Hematopoietic multipotent progenitor cell treated with erythropoietin and hydrocortisone succinate and interleukin-3 and kit ligand, for 4 days (in vitro differentiated cells): ENCODE measurements at regions not wholly inside any gene's neighbourhood (a gene's known extent, or its start where the extent isn't known, plus 50 kb on each side); places are given as distances from the start of the nearest gene placed in this dataset.

Source experiments
- DNase-seq: peaks from one replicate; pipeline ENCODE4 v3.0.0-alpha.2; 2015

DNA sequence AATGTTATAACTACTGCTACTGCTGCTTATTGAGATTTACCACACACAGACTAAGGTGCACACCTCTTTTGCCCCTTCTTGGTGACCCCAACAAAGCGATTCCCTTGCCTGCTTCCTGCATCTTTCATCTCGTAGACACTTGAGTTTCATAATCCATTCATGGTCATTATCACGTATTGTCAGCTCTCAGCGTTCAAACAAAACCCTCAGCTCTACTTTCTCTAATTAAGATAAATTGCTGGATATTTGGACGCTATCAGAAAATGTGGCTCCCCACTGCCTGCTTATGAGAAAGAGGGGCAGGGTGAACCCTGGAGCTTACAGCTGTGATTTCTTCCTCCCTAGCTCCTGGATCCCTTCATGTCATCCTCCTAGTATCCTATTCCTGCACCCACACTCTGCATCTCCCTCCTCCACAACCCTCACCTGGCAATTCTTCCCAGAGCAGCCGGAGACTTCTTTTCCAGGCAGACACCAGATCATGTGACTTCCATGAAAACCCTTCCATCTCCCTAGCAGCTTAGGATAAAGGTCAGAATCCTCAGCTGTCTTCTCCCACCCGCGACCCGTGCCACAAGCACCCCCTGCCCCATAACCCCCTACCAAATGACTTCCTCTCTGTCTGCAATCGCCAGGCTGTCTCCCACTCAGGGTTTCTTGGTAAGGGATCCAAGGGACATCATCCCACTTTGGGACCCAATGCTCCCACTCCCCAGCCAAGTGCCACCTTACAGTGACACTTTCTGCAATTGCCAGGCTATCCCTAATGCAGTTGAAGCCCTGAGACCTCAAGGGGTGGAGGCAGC is 146.5 kb downstream of the NSG2 start:
- no peak for DNase-seq

DNA sequence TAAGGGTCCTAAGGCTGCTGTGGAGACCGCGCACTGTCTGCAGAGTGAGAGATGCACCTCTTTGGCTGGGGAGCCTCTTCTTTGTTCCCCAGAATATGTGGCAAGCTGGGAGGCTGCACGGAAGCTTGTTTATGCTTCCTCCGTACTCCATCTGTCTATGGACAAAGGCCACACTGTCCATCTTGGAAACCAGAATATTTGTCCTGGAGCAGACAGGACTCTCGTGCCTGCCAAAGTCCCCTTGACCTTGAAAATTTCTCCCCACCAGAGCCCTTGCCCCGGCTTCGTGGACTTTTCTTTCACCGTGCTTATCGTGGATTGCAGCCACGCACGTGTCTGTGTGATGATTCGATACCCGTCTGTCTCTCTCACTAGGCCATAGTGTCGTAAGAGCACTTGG is 147.4 kb downstream of the NSG2 start:
- no peak for DNase-seq

DNA sequence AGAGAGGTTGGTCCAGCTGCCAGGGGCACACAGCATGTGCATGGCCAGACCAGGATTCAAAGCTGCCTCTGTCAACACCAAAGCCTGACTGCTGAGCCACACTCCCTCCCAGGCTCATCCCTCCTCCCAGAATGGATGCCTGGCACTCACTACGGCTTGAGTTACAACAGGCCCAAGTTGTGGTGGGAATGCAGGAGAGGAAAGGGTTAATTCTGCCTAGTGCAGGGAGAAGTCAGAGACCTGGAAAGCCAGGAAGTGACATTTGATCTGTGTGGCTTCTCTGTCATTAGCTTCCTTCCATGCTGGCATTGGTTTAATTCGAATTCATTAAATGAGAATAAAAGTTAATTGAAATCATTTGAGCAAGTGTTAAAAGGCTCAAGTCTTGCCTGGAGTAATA is 150.0 kb downstream of the NSG2 start:
- DNase-seq, result no peak

DNA sequence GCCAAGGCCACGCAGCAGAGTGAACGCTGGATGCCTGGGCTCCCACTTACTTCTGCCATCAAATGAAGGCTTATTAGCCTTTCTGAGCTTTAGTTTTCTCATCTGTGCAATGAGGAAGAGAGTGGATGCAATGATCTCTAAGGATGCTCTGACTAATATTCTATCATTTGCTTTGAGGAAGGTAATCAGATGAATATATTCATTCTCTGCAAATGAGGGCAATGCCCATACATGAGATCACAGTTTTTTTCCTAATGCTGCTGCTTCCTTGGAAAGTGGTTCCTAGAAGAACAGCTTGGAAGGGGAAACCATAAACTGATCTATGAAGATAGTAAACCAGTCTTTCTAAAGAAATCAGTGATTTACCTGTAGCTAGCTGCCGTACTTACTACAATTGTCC is 152.4 kb downstream of the NSG2 start:
- DNase-seq, result no peak

DNA sequence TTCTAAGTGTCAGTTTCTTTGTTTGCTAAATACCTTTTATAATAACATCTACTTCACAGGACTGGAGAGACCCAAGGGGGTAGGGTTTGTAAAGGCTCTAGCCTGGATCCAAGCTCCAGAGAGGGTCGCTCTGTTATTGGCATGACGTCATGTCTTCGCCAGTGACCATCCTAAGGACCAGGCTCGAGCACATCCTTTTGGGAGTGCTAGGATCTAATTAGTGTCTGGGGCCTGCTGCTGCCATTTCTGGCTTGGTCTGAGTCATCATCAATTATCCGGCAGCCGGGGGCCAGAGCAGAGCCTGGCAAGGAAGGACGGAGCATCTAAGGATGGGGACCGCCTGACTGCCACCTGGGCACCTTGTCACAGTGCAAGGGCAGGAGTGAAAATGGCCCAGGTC is 153.0 kb downstream of the NSG2 start:
- no peak for DNase-seq

DNA sequence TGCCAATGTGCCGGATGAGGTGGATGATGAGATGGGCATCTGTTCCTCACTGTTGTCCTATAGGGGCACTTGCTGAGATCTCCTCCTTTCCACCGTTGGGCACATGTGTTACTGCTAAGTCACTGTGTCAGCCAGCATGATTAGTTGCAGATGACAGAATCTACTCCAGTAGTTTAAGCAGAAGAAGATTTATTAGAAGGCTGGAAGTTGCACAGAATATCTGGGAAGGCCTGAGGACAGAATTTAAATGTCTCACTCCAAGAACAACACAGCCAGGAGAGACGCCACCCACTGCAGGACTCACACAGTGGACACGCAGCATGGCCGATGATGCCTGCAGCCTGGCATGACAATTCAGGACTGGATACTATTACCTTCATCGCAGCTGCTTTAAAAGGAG is 157.5 kb downstream of the NSG2 start:
- DNase-seq, result no peak

DNA sequence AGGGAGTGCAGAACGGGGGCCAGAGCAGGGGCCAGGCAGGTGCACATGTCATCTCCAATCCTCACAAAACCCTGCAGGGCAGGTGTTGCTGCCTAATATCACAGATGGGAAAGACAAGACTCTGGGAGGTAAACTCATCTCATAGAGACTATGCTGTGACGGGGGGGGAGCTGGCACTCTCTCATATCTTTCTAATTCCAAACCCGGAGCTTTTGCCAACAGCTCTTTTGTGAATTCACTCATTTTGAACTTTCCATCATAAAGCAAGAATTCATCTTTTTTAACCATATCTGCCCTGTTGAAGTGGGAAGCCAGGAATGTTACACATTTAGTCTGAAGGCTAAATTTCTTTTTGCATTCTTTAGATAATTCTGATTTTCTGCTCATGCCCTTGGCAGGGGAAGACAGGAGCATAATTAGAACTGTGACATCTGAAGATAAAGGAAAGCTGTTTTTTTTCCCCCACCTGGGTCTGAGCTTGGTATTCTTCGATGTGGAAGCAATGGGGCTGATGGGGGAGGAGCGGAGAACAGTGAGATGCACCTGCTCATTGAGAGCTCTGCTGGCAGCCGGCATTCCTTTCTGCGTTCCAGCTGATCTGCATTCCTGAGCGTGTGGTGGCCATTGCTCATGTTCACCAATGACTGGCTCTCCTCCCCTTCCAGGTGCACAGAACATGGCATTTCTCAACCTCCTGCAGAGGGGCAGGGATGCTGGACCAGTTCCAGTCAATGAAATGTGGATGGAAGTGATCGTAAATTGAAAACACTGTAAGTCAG is 159.2 kb downstream of the NSG2 start:
- no peak for DNase-seq

DNA sequence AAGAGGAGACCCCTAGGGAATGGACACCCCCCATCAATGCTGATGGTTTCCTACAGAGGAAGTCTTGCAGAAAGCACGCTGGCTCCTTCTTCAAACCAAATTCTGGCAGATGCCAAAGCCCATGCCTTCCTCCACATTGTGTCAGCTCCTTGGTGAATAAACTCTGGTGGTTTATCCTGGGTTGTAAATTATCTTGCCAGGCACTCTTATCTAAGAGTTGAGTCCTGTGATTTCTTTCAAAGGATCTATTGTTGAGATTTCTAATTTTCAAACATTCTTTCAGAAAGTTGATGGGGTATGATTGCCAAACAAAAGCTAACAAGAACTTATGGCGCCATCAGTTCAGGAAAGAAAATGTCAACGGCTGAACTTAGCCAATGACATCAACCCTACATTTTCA is 160.4 kb downstream of the NSG2 start:
- no peak for DNase-seq

DNA sequence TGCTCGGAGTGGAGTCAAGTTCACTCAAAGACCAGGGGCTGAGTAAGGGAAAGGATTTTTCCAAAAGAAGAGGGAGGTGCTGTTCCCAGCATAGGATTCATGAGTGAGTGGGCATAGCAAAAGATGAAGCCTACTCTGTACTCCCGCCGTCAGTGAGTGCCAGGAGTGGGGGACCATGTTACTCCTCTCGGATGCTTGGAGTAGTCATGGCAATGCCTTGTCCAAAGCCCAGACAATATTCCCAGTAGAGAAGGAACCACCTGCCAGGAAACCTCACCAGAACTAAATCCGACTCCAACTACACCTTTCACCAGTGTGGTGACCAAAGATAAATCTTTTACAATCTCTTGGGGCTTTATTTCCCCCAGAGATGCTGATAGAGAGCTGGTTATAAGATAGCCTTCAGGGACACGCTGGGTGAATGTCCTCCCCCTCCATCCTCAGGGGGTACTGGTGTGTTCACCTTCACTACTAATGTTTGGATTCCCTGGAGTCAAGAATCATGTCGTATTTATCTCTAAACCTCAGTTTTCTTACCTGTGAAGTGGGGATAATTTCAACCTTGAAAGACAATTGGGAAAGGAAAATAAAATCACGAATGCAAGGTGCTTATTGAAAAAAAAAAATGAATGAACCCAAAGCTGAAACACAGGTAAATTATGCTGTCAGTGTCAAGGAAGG is 165.2 kb downstream of the NSG2 start:
- no peak for DNase-seq

DNA sequence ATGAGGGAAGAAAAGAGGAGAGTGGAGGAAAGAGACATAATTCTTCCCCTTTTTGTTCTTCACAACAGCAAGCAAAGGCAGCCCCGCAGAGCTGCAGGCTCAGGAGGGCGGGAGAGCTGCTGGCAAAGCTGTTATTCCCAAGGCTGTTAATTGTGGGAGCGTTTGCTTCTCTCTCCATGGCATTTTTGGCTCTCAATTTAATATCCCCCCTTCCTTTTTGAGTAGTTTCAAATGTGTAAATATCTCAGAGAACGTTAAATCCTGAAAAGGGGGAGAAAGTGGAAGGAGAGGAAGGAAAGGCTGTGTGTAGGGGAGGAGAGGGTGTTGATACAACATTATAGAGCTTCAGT is 165.7 kb downstream of the NSG2 start:
- no peak for DNase-seq

DNA sequence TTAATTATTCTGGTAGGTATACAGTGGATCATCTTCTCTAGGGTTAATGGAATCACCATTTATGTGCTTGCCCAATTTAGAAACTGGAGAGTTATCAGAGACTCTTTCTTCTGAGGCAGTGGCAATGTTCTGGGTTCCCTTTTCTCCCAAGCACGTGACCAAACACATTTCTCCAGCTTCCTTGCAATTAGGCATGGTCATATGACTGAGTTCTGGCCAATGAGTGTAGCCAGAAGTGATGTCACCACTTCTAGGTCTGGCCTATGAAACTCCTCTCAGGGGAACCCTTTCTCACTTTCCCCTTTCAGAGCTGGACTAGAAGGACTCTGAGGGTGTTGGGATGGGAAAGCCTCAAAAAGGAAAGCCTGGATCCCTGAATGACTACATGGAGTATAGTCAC is 172.0 kb downstream of the NSG2 start:
- DNase-seq, result no peak

DNA sequence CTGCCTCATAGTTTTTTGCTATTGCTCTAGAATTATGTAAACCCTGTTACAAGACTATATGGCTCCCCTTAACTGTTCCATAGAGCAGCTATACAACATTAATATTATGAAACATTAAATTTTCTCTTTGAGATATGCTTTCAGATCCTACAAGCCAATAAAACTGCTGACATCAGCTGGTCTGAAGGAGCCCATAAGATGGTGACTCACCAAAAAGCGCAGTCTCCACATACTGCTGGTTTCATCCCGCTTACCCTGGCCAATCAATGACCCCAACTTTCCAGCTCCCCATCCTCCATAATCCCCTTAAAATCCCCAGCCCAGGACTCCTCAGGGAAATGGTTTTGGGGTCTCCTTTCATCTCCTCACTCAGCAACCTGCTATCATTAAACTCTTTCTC is 172.7 kb downstream of the NSG2 start:
- DNase-seq, result no peak

DNA sequence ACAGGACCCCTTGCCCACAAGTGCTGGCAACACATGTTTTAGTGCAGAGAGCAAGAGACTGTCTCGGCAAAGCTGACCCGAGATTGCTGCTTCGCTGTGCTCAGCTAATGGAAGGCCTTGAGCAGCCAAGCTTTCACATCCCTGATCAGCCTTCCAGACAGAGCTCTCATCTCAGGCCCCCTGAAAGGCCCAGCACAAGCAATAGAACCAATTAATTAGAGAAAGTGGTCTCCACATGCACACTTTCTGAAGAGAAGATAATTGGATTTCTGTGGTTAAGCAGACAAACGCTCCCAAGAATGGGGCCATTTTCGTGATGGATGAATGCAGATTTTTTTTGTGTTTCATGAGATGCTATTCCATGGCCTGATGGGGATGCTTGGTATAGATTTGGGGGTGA is 174.9 kb downstream of the NSG2 start:
- no peak for DNase-seq

DNA sequence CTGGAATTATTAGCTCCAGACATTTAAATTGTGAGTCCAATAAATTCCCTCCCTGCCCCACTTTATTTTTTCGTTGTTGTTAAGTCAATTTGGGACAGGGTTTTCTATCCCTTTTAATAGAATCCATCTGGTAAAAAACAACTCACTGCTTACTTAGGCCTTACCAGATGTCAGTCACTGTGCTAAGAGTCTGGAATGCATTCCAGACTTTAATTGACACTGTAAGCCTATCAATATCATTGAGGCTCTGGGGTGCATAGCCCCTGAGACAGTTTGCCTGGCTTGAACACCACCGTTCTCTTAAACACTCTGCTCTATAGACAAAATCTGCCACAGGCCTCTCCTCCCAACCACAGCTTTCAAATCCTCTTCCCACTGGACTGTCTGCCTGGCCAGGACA is 175.9 kb downstream of the NSG2 start:
- DNase-seq, result no peak

DNA sequence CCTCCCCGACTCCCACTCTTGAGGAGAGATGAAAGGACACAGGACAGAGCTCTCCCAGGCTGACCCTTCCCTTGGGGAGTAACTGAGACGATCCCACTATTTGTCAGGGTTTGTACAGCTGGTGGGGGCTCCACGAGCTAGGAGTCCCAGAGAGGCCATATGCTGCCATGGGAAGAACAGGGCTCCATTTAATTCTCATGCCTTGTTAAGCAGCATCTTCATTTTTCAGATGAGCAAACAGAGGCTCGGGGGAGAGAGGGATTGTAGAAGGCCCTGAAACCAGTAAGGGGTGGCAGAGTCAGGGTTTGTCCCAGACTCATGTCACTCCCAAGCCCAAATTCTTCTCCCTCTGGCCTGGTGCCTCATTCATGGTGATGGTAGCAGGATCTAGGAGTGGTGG is 176.4 kb downstream of the NSG2 start:
- no peak for DNase-seq

DNA sequence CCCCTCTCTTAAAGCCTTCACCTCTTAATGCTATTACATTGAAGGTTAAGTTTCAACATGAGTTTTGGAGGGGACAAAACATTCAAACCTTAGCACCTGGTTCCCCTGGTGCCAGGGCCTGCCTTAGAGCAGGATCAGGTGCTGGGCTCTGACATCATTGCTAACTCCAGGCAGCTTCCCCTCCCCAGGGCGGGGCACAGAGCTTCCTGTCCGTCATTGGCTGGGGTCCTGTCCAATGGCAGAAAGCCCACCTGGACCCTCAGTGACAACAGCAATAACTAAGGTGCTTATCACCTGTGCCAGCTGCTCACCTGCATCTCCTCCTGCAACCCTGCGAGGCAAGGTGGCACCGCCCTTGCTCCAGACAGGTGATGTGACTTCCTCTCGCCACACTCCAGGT is 177.4 kb downstream of the NSG2 start:
- DNase-seq, result no peak

DNA sequence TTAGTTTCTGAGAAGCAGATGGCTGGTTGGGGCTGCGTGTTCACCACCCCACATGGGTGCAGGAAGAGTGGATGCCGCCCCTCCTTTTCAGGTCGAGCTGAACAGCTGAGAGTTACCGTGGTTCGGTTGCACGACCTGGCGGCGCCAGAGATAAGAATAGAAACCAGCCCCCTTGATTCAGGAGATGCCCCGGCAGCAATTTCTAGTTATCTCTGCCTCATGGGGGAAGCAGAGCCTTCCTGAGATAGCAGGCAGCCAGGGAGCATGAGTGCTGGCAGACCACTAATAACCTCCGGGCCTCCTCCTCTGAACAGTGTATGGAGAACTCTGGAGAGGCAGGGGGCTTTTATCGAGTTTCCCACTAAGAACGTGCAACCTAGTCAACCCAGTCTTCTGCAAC is 177.8 kb downstream of the NSG2 start:
- peak; percentile 18 for DNase-seq

DNA sequence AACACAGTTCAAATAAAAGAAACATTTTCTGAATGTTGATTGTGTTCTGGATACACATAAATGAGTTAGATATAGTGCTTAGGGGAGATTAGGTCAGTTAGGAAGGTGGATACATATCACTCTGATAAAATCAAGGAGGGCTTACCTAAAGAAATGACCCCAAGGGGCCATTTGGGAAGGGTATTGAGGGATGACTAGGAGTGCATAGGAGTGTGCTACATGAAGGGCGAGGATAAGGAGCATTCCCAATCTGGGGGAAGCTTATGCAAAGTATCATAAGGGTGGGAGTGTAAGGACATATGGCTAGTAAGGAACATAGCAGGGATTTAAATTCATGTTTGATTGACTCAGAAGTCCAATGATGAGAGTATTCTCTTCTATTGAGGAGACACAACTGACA is 183.6 kb downstream of the NSG2 start:
- no peak for DNase-seq

DNA sequence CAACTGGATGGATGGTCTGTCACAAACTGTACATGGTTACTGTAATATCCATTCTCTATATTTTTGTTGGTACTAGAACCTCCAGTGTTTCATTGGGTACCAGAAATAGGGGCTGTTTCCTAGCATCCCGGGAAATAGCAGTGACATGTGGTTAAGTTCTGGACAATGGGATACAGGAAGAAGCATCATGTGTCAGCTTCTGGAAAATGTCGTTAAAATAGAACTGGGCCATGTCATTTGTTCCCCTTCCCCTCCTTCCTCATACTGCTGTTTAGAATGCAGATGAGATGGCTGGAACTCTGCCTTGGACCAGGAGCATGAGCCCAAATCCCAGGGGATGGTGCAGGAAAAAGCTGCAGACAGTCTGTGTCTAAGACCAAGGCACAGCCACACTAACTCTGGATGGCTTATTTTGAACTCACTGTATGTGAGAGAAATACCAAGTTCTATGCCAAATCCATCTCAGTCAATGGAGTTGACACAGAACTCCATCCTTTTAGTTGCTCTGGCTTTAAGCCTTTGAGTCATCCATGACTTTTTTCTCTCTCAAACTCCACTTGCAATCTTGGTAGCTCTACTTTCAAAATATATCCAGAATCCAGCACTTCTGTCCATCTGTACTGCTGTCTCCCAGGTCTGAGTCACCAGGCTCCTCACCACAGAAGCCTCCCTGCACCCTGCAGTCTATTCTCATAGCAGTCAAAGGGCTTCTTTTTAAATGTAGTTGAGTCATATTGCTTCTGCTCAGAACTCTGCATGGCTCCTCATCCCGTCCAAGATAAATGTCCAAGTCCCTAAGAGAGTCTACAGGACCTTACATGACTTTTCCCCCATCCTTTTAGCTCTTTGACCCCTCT is 184.2 kb downstream of the NSG2 start:
- DNase-seq, result no peak

DNA sequence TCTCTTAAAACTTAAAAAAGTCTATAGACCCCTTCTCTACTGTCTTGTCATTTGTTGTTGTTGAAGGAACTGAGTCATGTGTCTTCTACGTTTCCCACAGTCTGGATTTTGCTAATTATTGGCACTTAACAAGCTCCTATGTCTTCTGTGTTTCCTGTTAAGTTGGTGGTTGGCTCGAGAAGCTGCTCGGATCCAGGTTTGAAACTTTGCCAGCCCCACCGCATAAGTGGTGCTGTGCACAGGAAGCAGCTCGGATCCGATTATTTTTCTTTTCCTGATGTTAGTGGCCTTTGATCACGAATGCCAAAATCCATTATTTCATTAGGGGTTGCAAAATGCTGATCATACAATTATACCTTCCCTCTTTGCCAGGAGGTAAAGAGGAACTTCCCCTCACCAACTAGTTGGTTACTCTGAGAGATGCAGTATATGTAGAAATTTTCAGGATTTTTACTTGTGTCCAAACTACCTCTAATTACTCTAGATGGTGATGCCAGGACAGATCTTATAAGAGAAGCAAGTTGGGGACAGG is 186.5 kb downstream of the NSG2 start:
- DNase-seq, result peak; percentile 19

DNA sequence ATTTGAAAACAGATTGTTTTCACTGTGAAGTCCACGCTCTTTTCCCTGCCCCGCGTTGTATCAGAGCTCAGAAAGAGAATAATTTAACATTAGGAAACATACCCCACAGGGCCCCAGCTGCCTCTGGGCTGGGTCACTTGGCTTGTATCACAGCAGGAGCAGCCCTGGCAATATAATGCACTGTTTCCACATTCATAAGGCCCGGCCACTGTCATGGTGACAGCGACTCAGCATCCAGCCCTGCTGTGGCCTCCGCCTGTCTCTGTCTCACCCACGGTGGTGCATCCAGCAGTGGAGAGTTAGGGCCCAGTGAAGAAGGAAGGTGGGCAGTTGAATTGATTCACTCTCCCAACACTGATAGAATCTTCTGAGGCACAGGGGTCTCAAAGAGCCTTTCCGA is 188.9 kb downstream of the NSG2 start:
- DNase-seq, result no peak

DNA sequence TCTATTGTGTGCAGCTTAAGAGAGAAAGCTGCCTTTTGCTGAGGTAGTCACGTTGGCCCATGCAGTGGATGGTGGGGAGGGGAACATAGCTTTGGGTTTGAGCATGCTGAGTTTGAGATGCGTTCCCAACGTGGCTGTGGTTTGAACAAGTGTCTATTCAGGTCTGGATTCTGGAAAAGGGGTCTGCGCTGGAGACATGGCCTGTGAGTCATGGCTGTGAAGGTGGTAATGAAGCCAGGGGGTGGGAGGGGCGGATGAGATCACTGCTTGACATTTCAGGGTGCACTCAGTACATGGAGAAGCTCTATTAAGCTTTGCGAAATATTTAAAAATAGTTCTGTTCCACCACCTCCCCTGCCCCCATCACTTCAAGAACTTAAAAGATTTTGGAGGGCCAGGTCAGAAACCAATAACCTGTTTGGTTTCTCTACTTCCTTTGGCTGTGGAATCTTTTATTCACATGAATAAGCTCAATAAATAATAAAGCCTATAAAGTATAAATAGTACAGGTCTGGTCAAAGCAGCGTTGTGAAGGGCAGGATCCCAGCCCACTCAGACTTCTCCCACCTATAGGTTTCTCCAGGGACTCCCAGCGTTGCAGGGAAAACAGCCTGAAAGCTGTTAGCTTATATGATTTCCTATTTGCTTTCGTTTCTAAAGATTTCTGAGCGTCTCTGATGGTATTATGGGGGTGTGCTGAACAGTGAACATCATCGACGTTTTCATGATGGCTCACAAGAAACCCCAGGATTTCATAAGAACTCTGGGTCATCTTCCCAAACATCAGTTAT is 189.9 kb downstream of the NSG2 start:
- no peak for DNase-seq
